ENCODE measurements at regions not wholly inside any gene's neighbourhood (a gene's known extent, or its start where the extent isn't known, plus 50 kb on each side); places are given as distances from the start of the nearest gene placed in this dataset.

GRCh38 chr15:77775837-77776236, 143.1 kb upstream of the LINGO1 start:
- DNase-seq (ENCODE audit: low spot score) (no peak), ATAC-seq (ENCODE audit: low read depth) (no peak)
- H3K4me1 ChIP-seq (ENCODE audit: insufficient read depth, poor library complexity, severe bottlenecking) = no peaks in the 10 kb centered on the region
- H3K9me3 ChIP-seq (ENCODE audit: severe bottlenecking) = no peaks in the 10 kb centered on the region
- H3K27ac ChIP-seq (ENCODE audit: poor library complexity, severe bottlenecking) = no peak overlapping the region
- no peak for TF ChIP-seq CTCF (IDR thresholded peaks at IDR 0.05; ENCODE audit: poor library complexity, severe bottlenecking)
- H3K4me3 ChIP-seq (ENCODE audit: severe bottlenecking) = no peak overlapping the region
- H3K27me3 ChIP-seq (ENCODE audit: insufficient read depth, poor library complexity, severe bottlenecking) = no peaks in the 10 kb centered on the region
- no peaks in the 10 kb centered on the region for H3K36me3 ChIP-seq (ENCODE audit: low read depth)

- Histone ChIP-seq H3K9me3 (ENCODE audit: severe bottlenecking) (no peaks in the 10 kb centered on the region), H3K27ac (ENCODE audit: poor library complexity, severe bottlenecking) (no peak overlapping the region), H3K4me3 (ENCODE audit: severe bottlenecking) (no peak overlapping the region), H3K27me3 (ENCODE audit: insufficient read depth, poor library complexity, severe bottlenecking) (no peaks in the 10 kb centered on the region), H3K36me3 (ENCODE audit: low read depth) (no peaks in the 10 kb centered on the region), H3K4me1 (ENCODE audit: insufficient read depth, poor library complexity, severe bottlenecking) (no peaks in the 10 kb centered on the region)
- no peak for TF ChIP-seq CTCF (IDR thresholded peaks at IDR 0.05; ENCODE audit: poor library complexity, severe bottlenecking)
- ATAC-seq (ENCODE audit: low read depth) = no peak
- no peak for DNase-seq (ENCODE audit: low spot score)
Observed at GRCh38 chr15:77775373-77775772, 142.7 kb upstream of the LINGO1 start.

- ATAC-seq (ENCODE audit: low read depth) (no peak), DNase-seq (ENCODE audit: low spot score) (no peak)
- H3K36me3 ChIP-seq (ENCODE audit: low read depth) = no peaks in the 10 kb centered on the region
- no peaks in the 10 kb centered on the region for H3K9me3 ChIP-seq (ENCODE audit: severe bottlenecking)
- H3K27ac ChIP-seq (ENCODE audit: poor library complexity, severe bottlenecking) = no peak overlapping the region
- no peak for TF ChIP-seq CTCF (IDR thresholded peaks at IDR 0.05; ENCODE audit: poor library complexity, severe bottlenecking)
- no peaks in the 10 kb centered on the region for H3K27me3 ChIP-seq (ENCODE audit: insufficient read depth, poor library complexity, severe bottlenecking)
- no peak overlapping the region for H3K4me3 ChIP-seq (ENCODE audit: severe bottlenecking)
- H3K4me1 ChIP-seq (ENCODE audit: insufficient read depth, poor library complexity, severe bottlenecking) = no peaks in the 10 kb centered on the region
Observed at GRCh38 chr15:77774350-77774749, 141.6 kb upstream of the LINGO1 start.

GRCh38 chr15:77773903-77774302, 141.2 kb upstream of the LINGO1 start:
- ATAC-seq (ENCODE audit: low read depth) = no peak
- peaks cover under 1% of the 10 kb centered on the region for H3K27me3 ChIP-seq (ENCODE audit: insufficient read depth, poor library complexity, severe bottlenecking)

More at GRCh38 chr15:77773903-77774302, 141.2 kb upstream of the LINGO1 start:
- TF ChIP-seq CTCF (IDR thresholded peaks at IDR 0.05; ENCODE audit: poor library complexity, severe bottlenecking) = no peak
- Histone ChIP-seq H3K4me1 (ENCODE audit: insufficient read depth, poor library complexity, severe bottlenecking) (no peaks in the 10 kb centered on the region), H3K27ac (ENCODE audit: poor library complexity, severe bottlenecking) (no peak overlapping the region), H3K9me3 (ENCODE audit: severe bottlenecking) (no peaks in the 10 kb centered on the region), H3K36me3 (ENCODE audit: low read depth) (no peaks in the 10 kb centered on the region), H3K4me3 (ENCODE audit: severe bottlenecking) (no peak overlapping the region)
- DNase-seq (ENCODE audit: low spot score) = no peak

All from RWPE2 (cell line).